PC-3 (cell line): ENCODE measurements at regions not wholly inside any gene's neighbourhood (a gene's known extent, or its start where the extent isn't known, plus 50 kb on each side); places are given as distances from the start of the nearest gene placed in this dataset.

Experiments
- CTCF ChIP-seq: fragments of 300-600 bp; sonication (generic); conservative IDR thresholded peaks from 2 replicates; pipeline ENCODE4 v1.5.1; 2017; ENCODE audit warnings: antibody characterized with exemption, low read depth, mild to moderate bottlenecking, low read length
- EZH2 ChIP-seq: fragments of 300-600 bp; sonication (generic); IDR thresholded peaks from one replicate; pipeline ENCODE4 v1.6.1; 2017; ENCODE audit warnings: antibody characterized with exemption, mild to moderate bottlenecking, low read length; ENCODE audit not compliant: unreplicated experiment

GRCh38 chr3:18782191-18782590 is 357.1 kb upstream of the SATB1 start:
- no peak for TF ChIP-seq CTCF
- no peak for TF ChIP-seq EZH2
